ENCODE measurements at regions not wholly inside any gene's neighbourhood (a gene's known extent, or its start where the extent isn't known, plus 50 kb on each side); places are given as distances from the start of the nearest gene placed in this dataset.
"Not testable (repeated sequence)": the region's sequence is repeated elsewhere in the genome, so short reads cannot be mapped to it uniquely, and the experiment has no call there.

DNA sequence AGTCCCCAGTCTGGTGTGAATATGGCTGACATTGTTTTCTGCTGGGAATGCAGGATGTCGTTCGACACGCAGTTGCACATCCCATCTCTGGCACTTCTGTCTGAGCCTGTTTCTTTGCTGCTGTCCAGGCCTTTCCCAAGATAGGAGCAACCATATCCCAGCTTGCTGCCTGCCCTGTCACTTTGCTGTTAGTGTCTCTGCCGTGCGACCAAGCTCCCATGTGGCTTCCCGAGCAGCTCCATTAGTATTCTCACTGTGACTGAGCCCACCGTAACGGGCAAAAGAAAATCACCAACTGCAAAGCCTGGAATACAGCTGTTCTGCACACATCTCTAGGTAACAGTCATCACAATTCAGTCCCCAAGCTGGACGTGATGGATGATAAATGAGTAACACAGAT is 66.0 kb upstream of the CPSF6 start:
- DNase-seq (no peak), ATAC-seq (ENCODE audit: insufficient read depth, low FRiP score) (no peak)
- H3K27me3 ChIP-seq (ENCODE audit: control insufficient read depth in 3 of 3, insufficient read depth in 3 of 3, low read length in 2 of 3) = no peaks in the 10 kb centered on the region
- no peaks in the 10 kb centered on the region for H3K9me3 ChIP-seq (ENCODE audit: control insufficient read depth in 4 of 4, insufficient read depth in 3 of 4, low read length in 3 of 4)
- no peak overlapping the region for H3K27ac ChIP-seq (ENCODE audit: low read depth in 1 of 2, low read length in 1 of 2)
- H3K4me3 ChIP-seq = no peak overlapping the region
- peaks cover 0 to 4% (median 0%) of the 10 kb centered on the region in 5 donors for H3K4me1 ChIP-seq (ENCODE audit: control insufficient read depth in 5 of 5, insufficient read depth in 5 of 5, low read length in 5 of 5)
- 71 to 82% methylated on average over 9 of the region's 9 CpGs for WGBS, 2 donors
- H3K9ac ChIP-seq (ENCODE audit: insufficient read depth in 1 of 2, low read length in 2 of 2) = no peak overlapping the region
- no peaks in the 10 kb centered on the region for H3K36me3 ChIP-seq (ENCODE audit: control insufficient read depth in 4 of 4, insufficient read depth in 4 of 4, low read length in 4 of 4)
- TF ChIP-seq CTCF (IDR thresholded peaks at IDR 0.05; ENCODE audit: control extremely low read depth, extremely low read depth) = no peak

DNA sequence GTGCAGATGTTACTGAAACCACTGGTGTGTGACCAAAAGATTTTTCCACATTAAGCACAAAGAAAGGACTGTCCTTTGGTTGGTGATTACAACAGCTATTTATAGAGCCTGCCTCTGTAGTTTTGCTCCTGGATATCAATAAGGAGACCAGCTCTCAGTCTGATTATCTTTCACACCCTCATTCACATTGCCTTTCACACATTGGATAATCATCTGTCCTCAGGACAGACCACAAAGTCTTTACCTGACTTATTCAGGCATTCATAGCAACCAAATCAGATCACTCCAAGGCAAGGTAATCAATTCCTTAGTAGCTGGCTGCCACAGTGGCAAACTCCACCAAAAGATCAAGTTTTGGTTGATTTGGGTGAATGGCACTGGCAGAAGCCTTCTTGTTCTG is 59.6 kb upstream of the CPSF6 start:
- no peak overlapping the region for H3K4me3 ChIP-seq
- H3K4me1 ChIP-seq (ENCODE audit: control insufficient read depth in 5 of 5, insufficient read depth in 5 of 5, low read length in 5 of 5) = no peaks in the 10 kb centered on the region
- H3K9me3 ChIP-seq (ENCODE audit: control insufficient read depth in 4 of 4, insufficient read depth in 3 of 4, low read length in 3 of 4) = peaks cover 0 to 4% (median 0%) of the 10 kb centered on the region in 4 donors
- DNase-seq (no peak), ATAC-seq (ENCODE audit: insufficient read depth, low FRiP score) (no peak)
- H3K9ac ChIP-seq (ENCODE audit: insufficient read depth in 1 of 2, low read length in 2 of 2) = no peak overlapping the region
- H3K36me3 ChIP-seq (ENCODE audit: control insufficient read depth in 4 of 4, insufficient read depth in 4 of 4, low read length in 4 of 4) = no peaks in the 10 kb centered on the region
- no peak for TF ChIP-seq CTCF (IDR thresholded peaks at IDR 0.05; ENCODE audit: control extremely low read depth, extremely low read depth)
- no peak overlapping the region for H3K27ac ChIP-seq (ENCODE audit: low read depth in 1 of 2, low read length in 1 of 2)
- no peaks in the 10 kb centered on the region for H3K27me3 ChIP-seq (ENCODE audit: control insufficient read depth in 3 of 3, insufficient read depth in 3 of 3, low read length in 2 of 3)

DNA sequence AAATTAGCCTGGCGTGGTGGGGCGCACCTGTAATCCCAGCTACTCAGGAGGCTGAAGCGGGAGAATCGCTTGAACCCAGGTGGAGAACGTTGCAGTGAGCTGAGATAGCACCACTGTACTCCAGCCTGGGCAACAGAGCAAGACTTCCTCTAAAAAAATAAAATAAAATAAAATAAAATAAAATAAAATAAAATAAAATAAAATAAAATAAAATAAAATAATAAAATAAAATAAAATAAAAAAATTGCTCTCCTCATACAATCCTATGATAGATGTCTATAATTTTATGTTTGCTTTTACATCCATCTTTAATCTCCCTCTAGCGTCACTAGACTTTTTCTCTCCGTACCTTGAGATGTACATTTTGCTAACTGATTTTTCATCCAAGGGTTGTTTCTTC is 51.8 kb upstream of the CPSF6 start:
- H3K27ac ChIP-seq (ENCODE audit: low read depth in 1 of 2, low read length in 1 of 2); H3K9ac ChIP-seq (ENCODE audit: insufficient read depth in 1 of 2, low read length in 2 of 2); ATAC-seq (ENCODE audit: insufficient read depth, low FRiP score); DNase-seq; H3K4me1 ChIP-seq (ENCODE audit: control insufficient read depth in 5 of 5, insufficient read depth in 5 of 5, low read length in 5 of 5); H3K9me3 ChIP-seq (ENCODE audit: control insufficient read depth in 4 of 4, insufficient read depth in 3 of 4, low read length in 3 of 4); H3K4me3 ChIP-seq; H3K27me3 ChIP-seq (ENCODE audit: control insufficient read depth in 3 of 3, insufficient read depth in 3 of 3, low read length in 2 of 3); H3K36me3 ChIP-seq (ENCODE audit: control insufficient read depth in 4 of 4, insufficient read depth in 4 of 4, low read length in 4 of 4): not testable (repeated sequence)
- WGBS, 2 donors = 67 to 68% methylated on average over 7 of the region's 7 CpGs

DNA sequence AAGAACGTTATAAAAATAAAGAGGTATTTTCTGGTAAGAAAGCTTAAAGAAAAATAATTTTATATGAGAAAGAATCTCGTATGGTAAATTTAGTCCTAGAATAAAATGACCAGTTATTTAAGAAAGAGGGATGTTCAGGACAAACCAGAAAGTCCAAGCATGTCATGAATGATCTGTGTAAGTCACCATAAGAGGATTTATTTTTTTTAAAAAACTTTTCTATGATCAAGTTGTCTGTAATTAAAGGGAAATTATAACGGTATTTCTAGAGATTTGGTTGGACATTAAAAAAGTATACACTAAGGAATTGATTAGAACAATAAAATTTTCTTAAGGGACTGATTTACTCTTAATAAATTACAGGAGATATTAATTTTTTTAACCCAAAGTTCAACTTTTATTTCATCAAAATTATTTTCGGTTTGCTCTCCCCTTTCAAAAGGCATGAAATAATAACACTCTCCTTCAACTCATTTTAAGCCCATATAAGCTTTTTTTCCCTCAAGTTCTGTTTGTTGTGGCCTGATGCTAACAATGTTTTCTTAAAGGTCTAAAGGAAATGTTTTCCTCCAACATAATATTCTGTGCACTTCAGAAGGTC is 49.9 kb upstream of the CPSF6 start:
- DNase-seq (no peak), ATAC-seq (ENCODE audit: insufficient read depth, low FRiP score) (no peak)
- 57 to 64% methylated on average over 4 of the region's 4 CpGs for WGBS, 2 donors

More for the DNA sequence above, 49.9 kb upstream of the CPSF6 start:
- no peaks in the 10 kb centered on the region for H3K27me3 ChIP-seq (ENCODE audit: control insufficient read depth in 3 of 3, insufficient read depth in 3 of 3, low read length in 2 of 3)
- H3K27ac ChIP-seq (ENCODE audit: low read depth in 1 of 2, low read length in 1 of 2) = no peak overlapping the region
- no peak overlapping the region for H3K9ac ChIP-seq (ENCODE audit: insufficient read depth in 1 of 2, low read length in 2 of 2)
- peaks cover 0 to 6% (median under 1%) of the 10 kb centered on the region in 4 donors for H3K9me3 ChIP-seq (ENCODE audit: control insufficient read depth in 4 of 4, insufficient read depth in 3 of 4, low read length in 3 of 4)
- TF ChIP-seq CTCF (IDR thresholded peaks at IDR 0.05; ENCODE audit: control extremely low read depth, extremely low read depth) = no peak
- H3K4me1 ChIP-seq (ENCODE audit: control insufficient read depth in 5 of 5, insufficient read depth in 5 of 5, low read length in 5 of 5) = no peaks in the 10 kb centered on the region
- H3K36me3 ChIP-seq (ENCODE audit: control insufficient read depth in 4 of 4, insufficient read depth in 4 of 4, low read length in 4 of 4) = no peaks in the 10 kb centered on the region
- no peak overlapping the region for H3K4me3 ChIP-seq
